Cardiac muscle cell (in vitro differentiated cells and primary cell): ENCODE measurements at regions not wholly inside any gene's neighbourhood (a gene's known extent, or its start where the extent isn't known, plus 50 kb on each side); places are given as distances from the start of the nearest gene placed in this dataset.

ENCODE experiments used
- DNase-seq, 2 donors: peaks; one replicate each; pipeline versions ENCODE4 v3.0.0 to v3.0.0-alpha.2; 2010 to 2017; ENCODE audit warnings: low read depth in 1 of 2, low spot score in 1 of 2
- H3K27ac ChIP-seq: fragments of 200-600 bp; sonication (generic); 2 replicates; pipeline ENCODE4 v1.5.1; 2016
- H3K27me3 ChIP-seq: fragments of 200-600 bp; sonication (generic); 2 replicates; pipeline ENCODE4 v1.6.0; 2016; ENCODE audit warnings: control low read depth
- H3K36me3 ChIP-seq: fragments of 200-600 bp; sonication (generic); 2 replicates; pipeline ENCODE4 v1.5.1; 2016; ENCODE audit warnings: control low read depth
- H3K4me1 ChIP-seq: fragments of 200-600 bp; sonication (generic); 2 replicates; pipeline ENCODE4 v1.8.1; 2017; ENCODE audit warnings: low read depth, mild to moderate bottlenecking, mixed run types
- H3K4me3 ChIP-seq: fragments of 200-600 bp; sonication (generic); 2 replicates; pipeline ENCODE4 v1.5.1; 2016; ENCODE audit warnings: mild to moderate bottlenecking
- H3K9me3 ChIP-seq: fragments of 200-600 bp; sonication (generic); 2 replicates; pipeline ENCODE4 v1.5.1; 2017; ENCODE audit warnings: low read depth, mild to moderate bottlenecking, control low read depth
- CTCF ChIP-seq: IDR thresholded peaks from 2 replicates; pipeline ENCODE4 v1.5.1; 2012; ENCODE audit warnings: low read depth, mild to moderate bottlenecking, low read length

GRCh38 chr11:16460508-16460907 lies 104.2 kb upstream of the SOX6 start:
- H3K9me3 ChIP-seq, result no peaks in the 10 kb centered on the region
- DNase-seq, result no peak
- no peaks in the 10 kb centered on the region for H3K27me3 ChIP-seq
- no peaks in the 10 kb centered on the region for H3K4me1 ChIP-seq
- H3K27ac ChIP-seq, result no peak overlapping the region
- no peak overlapping the region for H3K4me3 ChIP-seq
- TF ChIP-seq CTCF, result no peak
- H3K36me3 ChIP-seq, result no peaks in the 10 kb centered on the region

- Histone ChIP-seq H3K4me1 (no peaks in the 10 kb centered on the region), H3K36me3 (no peaks in the 10 kb centered on the region), H3K9me3 (no peaks in the 10 kb centered on the region), H3K27me3 (peaks cover 4% of the 10 kb centered on the region), H3K27ac (no peak overlapping the region), H3K4me3 (no peak overlapping the region)
- DNase-seq, result no peak
- TF ChIP-seq CTCF, result no peak
Observed at GRCh38 chr11:16456366-16456765, 100.0 kb upstream of the SOX6 start.

- peaks cover 4% of the 10 kb centered on the region for H3K27me3 ChIP-seq
- H3K9me3 ChIP-seq, result no peaks in the 10 kb centered on the region
- H3K4me1 ChIP-seq, result no peaks in the 10 kb centered on the region
- no peaks in the 10 kb centered on the region for H3K36me3 ChIP-seq
- H3K4me3 ChIP-seq, result no peak overlapping the region
- no peak for TF ChIP-seq CTCF
- H3K27ac ChIP-seq, result no peak overlapping the region
- DNase-seq, result no peak
Observed at GRCh38 chr11:16454289-16454863, 98.0 kb upstream of the SOX6 start.

GRCh38 chr11:16448123-16448717 lies 91.9 kb upstream of the SOX6 start:
- no peaks in the 10 kb centered on the region for H3K9me3 ChIP-seq
- no peak for TF ChIP-seq CTCF
- H3K27me3 ChIP-seq, result peaks cover 8% of the 10 kb centered on the region
- H3K4me1 ChIP-seq, result no peaks in the 10 kb centered on the region
- no peak overlapping the region for H3K4me3 ChIP-seq
- DNase-seq, result peak in 1 of 2 donors; percentile 1
- H3K27ac ChIP-seq, result no peak overlapping the region
- no peaks in the 10 kb centered on the region for H3K36me3 ChIP-seq

- Histone ChIP-seq H3K36me3 (no peaks in the 10 kb centered on the region), H3K4me1 (no peaks in the 10 kb centered on the region), H3K27me3 (peaks cover 13% of the 10 kb centered on the region), H3K9me3 (no peaks in the 10 kb centered on the region), H3K4me3 (no peak overlapping the region), H3K27ac (no peak overlapping the region)
- no peak for DNase-seq
- no peak for TF ChIP-seq CTCF
Observed at GRCh38 chr11:16441461-16441860, 85.1 kb upstream of the SOX6 start.
